Liver (tissue), 3 donors: ENCODE measurements at regions not wholly inside any gene's neighbourhood (a gene's known extent, or its start where the extent isn't known, plus 50 kb on each side); places are given as distances from the start of the nearest gene placed in this dataset.
"Not testable (repeated sequence)": the region's sequence is repeated elsewhere in the genome, so short reads cannot be mapped to it uniquely, and the experiment has no call there.

Experiments used
- CTCF ChIP-seq: fragments of 150-350 bp; IDR thresholded peaks from 2 replicates; pipeline ENCODE4 v1.5.1; 2017; ENCODE audit warnings: improper control_type of control experiment, low read depth, low read length; ENCODE audit not compliant: missing input control
- EGR1 ChIP-seq, 2 donors: IDR thresholded peaks; 2 replicates each; pipeline ENCODE4 v1.6.1; 2016 to 2018; ENCODE audit warnings: antibody characterized with exemption in 2 of 2, low read depth in 2 of 2
- FOXA1 ChIP-seq: IDR thresholded peaks from 2 replicates; pipeline ENCODE4 v1.6.1; 2016; ENCODE audit warnings: antibody characterized with exemption
- GABPA ChIP-seq, 2 donors: IDR thresholded peaks in 1 of 2; conservative IDR thresholded peaks in 1 of 2; 2 replicates each; pipeline ENCODE4 v1.6.1; 2016; ENCODE audit warnings: antibody characterized with exemption in 2 of 2, mild to moderate bottlenecking in 1 of 2, moderate library complexity in 1 of 2
- HNF4G ChIP-seq: IDR thresholded peaks from 2 replicates; pipeline ENCODE4 v1.6.1; 2016; ENCODE audit warnings: antibody characterized with exemption
- JUND ChIP-seq, 2 donors: IDR thresholded peaks; 2 replicates each; pipeline ENCODE4 v1.6.1; 2016; ENCODE audit warnings: antibody characterized with exemption in 2 of 2
- NR2F2 ChIP-seq: IDR thresholded peaks from 2 replicates; pipeline ENCODE4 v1.6.1; 2016; ENCODE audit warnings: antibody characterized with exemption
- RAD21 ChIP-seq, 2 donors: IDR thresholded peaks; 2 replicates each; pipeline ENCODE4 v1.6.1; 2016; ENCODE audit warnings: antibody characterized with exemption in 2 of 2, mild to moderate bottlenecking in 2 of 2
- REST ChIP-seq: IDR thresholded peaks from 2 replicates; pipeline ENCODE4 v1.6.1; 2016; ENCODE audit warnings: antibody characterized with exemption, mild to moderate bottlenecking
- RXRA ChIP-seq, 2 donors: IDR thresholded peaks; 2 replicates each; pipeline ENCODE4 v1.6.1; 2017 to 2018; ENCODE audit warnings: antibody characterized with exemption in 2 of 2, mild to moderate bottlenecking in 1 of 2
- SP1 ChIP-seq: IDR thresholded peaks from 2 replicates; pipeline ENCODE4 v1.6.1; 2018; ENCODE audit warnings: antibody characterized with exemption, mild to moderate bottlenecking
- TAF1 ChIP-seq: conservative IDR thresholded peaks from 2 replicates; pipeline ENCODE4 v1.6.1; 2016; ENCODE audit warnings: antibody characterized with exemption, mild to moderate bottlenecking
- YY1 ChIP-seq: IDR thresholded peaks from 2 replicates; pipeline ENCODE4 v1.6.1; 2016; ENCODE audit warnings: antibody characterized with exemption, mild to moderate bottlenecking
- ZBTB33 ChIP-seq: IDR thresholded peaks from 2 replicates; pipeline ENCODE4 v1.6.1; 2016; ENCODE audit warnings: antibody characterized with exemption
- donor health status: healthy.
- donor health status: healthy.

- not testable (repeated sequence) for TF ChIP-seq CTCF; TAF1; JUND (IDR thresholded peaks at IDR 0.05); REST; NR2F2; GABPA (IDR thresholded peaks at IDR 0.05 in 1 of 2, conservative IDR thresholded peaks at IDR 0.05 in 1 of 2); RAD21 (IDR thresholded peaks at IDR 0.05); ZBTB33; YY1; EGR1 (IDR thresholded peaks at IDR 0.05; ENCODE audit: low read depth in 2 of 2); RXRA (IDR thresholded peaks at IDR 0.05); SP1; HNF4G; FOXA1
Observed at GRCh38 chrY:12395381-12396120, 305.5 kb upstream of the USP9Y start.
